Stimulated activated CD4-positive, alpha-beta T cell treated with anti-CD3 and anti-CD28 coated beads, TNF-alpha, amount 100 ng/mL, for 24 hours (primary cell): ENCODE measurements at regions not wholly inside any gene's neighbourhood (a gene's known extent, or its start where the extent isn't known, plus 50 kb on each side); places are given as distances from the start of the nearest gene placed in this dataset.
"Not testable (repeated sequence)": the region's sequence is repeated elsewhere in the genome, so short reads cannot be mapped to it uniquely, and the experiment has no call there.

Experiments used
- DNase-seq, 3 experiments: peaks; one replicate each; pipeline ENCODE4 v3.0.0-alpha.2; 2020; ENCODE audit warnings: low read depth in 3 of 3

- DNase-seq, result not testable (repeated sequence)
Measured at GRCh38 chr5:53268241-53268640, 158.7 kb upstream of the MOCS2 start.

GRCh38 chr5:53275666-53276065, 166.1 kb upstream of the MOCS2 start:
- no peak for DNase-seq

- no peak for DNase-seq
Measured at GRCh38 chr5:53276825-53277224, 167.3 kb upstream of the MOCS2 start.

GRCh38 chr5:53277491-53277890, 167.9 kb upstream of the MOCS2 start:
- no peak for DNase-seq

- DNase-seq, result no peak
Measured at GRCh38 chr5:53287573-53287972, 178.0 kb upstream of the MOCS2 start.

- DNase-seq, result no peak
Measured at GRCh38 chr5:53288511-53288910, 179.0 kb upstream of the MOCS2 start.

GRCh38 chr5:53291047-53291446, 181.5 kb upstream of the MOCS2 start:
- no peak for DNase-seq

- no peak for DNase-seq
Measured at GRCh38 chr5:53291528-53291927, 182.0 kb upstream of the MOCS2 start.

GRCh38 chr5:53298841-53299240, 181.6 kb upstream of the FST start:
- DNase-seq, result no peak

GRCh38 chr5:53302529-53302928, 177.9 kb upstream of the FST start:
- no peak for DNase-seq

GRCh38 chr5:53303105-53303504, 177.3 kb upstream of the FST start:
- DNase-seq, result no peak

- not testable (repeated sequence) for DNase-seq
Measured at GRCh38 chr5:53305316-53305715, 175.1 kb upstream of the FST start.

GRCh38 chr5:53309653-53310052, 170.8 kb upstream of the FST start:
- DNase-seq, result no peak

- DNase-seq, result no peak
Measured at GRCh38 chr5:53311681-53312080, 168.7 kb upstream of the FST start.

- no peak for DNase-seq
Measured at GRCh38 chr5:53313145-53313544, 167.3 kb upstream of the FST start.

- no peak for DNase-seq
Measured at GRCh38 chr5:53318303-53318702, 162.1 kb upstream of the FST start.

GRCh38 chr5:53319315-53319714, 161.1 kb upstream of the FST start:
- DNase-seq, result no peak

- no peak for DNase-seq
Measured at GRCh38 chr5:53321073-53321472, 159.4 kb upstream of the FST start.

GRCh38 chr5:53321721-53322120, 158.7 kb upstream of the FST start:
- DNase-seq, result no peak

GRCh38 chr5:53322257-53322656, 158.2 kb upstream of the FST start:
- DNase-seq, result no peak

- DNase-seq, result no peak
Measured at GRCh38 chr5:53323511-53323910, 156.9 kb upstream of the FST start.

- no peak for DNase-seq
Measured at GRCh38 chr5:53323943-53324642, 156.3 kb upstream of the FST start.

GRCh38 chr5:53326424-53327153, 153.8 kb upstream of the FST start:
- no peak for DNase-seq
